ENCODE measurements at regions not wholly inside any gene's neighbourhood (a gene's known extent, or its start where the extent isn't known, plus 50 kb on each side); places are given as distances from the start of the nearest gene placed in this dataset.

GRCh38 chr9:95760791-95761190 is 114.7 kb upstream of the ERCC6L2 start (continued):
- TF ChIP-seq, protein P1, sequence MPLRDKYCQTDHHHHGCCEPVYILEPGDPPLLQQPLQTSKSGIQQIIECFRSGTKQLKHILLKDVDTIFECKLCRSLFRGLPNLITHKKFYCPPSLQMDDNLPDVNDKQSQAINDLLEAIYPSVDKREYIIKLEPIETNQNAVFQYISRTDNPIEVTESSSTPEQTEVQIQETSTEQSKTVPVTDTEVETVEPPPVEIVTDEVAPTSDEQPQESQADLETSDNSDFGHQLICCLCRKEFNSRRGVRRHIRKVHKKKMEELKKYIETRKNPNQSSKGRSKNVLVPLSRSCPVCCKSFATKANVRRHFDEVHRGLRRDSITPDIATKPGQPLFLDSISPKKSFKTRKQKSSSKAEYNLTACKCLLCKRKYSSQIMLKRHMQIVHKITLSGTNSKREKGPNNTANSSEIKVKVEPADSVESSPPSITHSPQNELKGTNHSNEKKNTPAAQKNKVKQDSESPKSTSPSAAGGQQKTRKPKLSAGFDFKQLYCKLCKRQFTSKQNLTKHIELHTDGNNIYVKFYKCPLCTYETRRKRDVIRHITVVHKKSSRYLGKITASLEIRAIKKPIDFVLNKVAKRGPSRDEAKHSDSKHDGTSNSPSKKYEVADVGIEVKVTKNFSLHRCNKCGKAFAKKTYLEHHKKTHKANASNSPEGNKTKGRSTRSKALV (CRISPR knock-in tag; IDR thresholded peaks at IDR 0.05) = no peak
- TF ChIP-seq HDAC6 (IDR thresholded peaks at IDR 0.05; ENCODE audit: low read depth, low read length) (no peak), ZNF749 (CRISPR knock-in tag; IDR thresholded peaks at IDR 0.05; ENCODE audit: borderline replicate concordance) (no peak), ZNF496 (CRISPR knock-in tag; IDR thresholded peaks at IDR 0.05; ENCODE audit: insufficient replicate concordance) (no peak)

GRCh38 chr9:95757439-95757838 is 118.1 kb upstream of the ERCC6L2 start:
- DNase-seq (ENCODE audit: low spot score) (no peak), ATAC-seq (no peak), FAIRE-seq (no peak)
- intact Hi-C loops (cut with micrococcal nuclease; ENCODE audit: unreplicated experiment) (no loop called here), in situ Hi-C loops (cut with HindIII; ENCODE audit: extremely low pct_ligation_motif_present, low pct_unique_long_range_greater_than_20kb) (no loop called here)
- H3K9ac ChIP-seq (ENCODE audit: insufficient read depth, low read depth, low read length) = no peak overlapping the region
- no peak overlapping the region for H3K4me2 ChIP-seq (ENCODE audit: low read depth, low read length)
- H3K36me3 ChIP-seq (replicated peaks in 1 of 2; ENCODE audit: control insufficient read depth in 1 of 2, insufficient read depth in 2 of 2, low read length in 2 of 2) = no peaks in the 10 kb centered on the region
- H3K4me1 ChIP-seq (ENCODE audit: insufficient read depth, low read length) = peaks cover 38% of the 10 kb centered on the region
- no TSS peak for BruUV-seq (replicated peaks)
- 57% methylated on average over 6 of the region's 6 CpGs for WGBS (ENCODE audit: low lambda C conversion rate)
- H3K4me3 ChIP-seq (replicated peaks in 1 of 3; ENCODE audit: insufficient read depth in 1 of 3, low read depth in 2 of 3, low read length in 3 of 3) = no peak overlapping the region
- no peaks in the 10 kb centered on the region for H4K20me1 ChIP-seq (ENCODE audit: insufficient read depth, low read length)
- H3K27me3 ChIP-seq (ENCODE audit: control insufficient read depth in 1 of 2, insufficient read depth in 2 of 2, low read length in 2 of 2) = peaks cover 0 to 3% of the 10 kb centered on the region in 2 experiments; a peak in 1 of 5 replicates
- no peaks in the 10 kb centered on the region for H3K79me2 ChIP-seq (ENCODE audit: insufficient read depth, low read length)
- POLR2A ChIA-PET = no interaction called here
- H2AFZ ChIP-seq (ENCODE audit: low read length) = no peak overlapping the region
- no peaks in the 10 kb centered on the region for H3K9me3 ChIP-seq (ENCODE audit: low read length)
- CTCF ChIA-PET (ENCODE audit: low intra/inter-chr PET ratio, low total read pairs) = no interaction called here
- H3K27ac ChIP-seq (ENCODE audit: extremely low read length, insufficient read depth, low read length) = no peak overlapping the region
- no peak for TF ChIP-seq ZSCAN20 (CRISPR knock-in tag; IDR thresholded peaks at IDR 0.05; ENCODE audit: borderline replicate concordance)
- no peak for TF ChIP-seq GMEB2 (CRISPR knock-in tag; IDR thresholded peaks at IDR 0.05; ENCODE audit: low read depth)
- no peak for TF ChIP-seq RXRB (CRISPR knock-in tag; IDR thresholded peaks at IDR 0.05; ENCODE audit: borderline replicate concordance)
- no peak for TF ChIP-seq ZFP62 (CRISPR knock-in tag; IDR thresholded peaks at IDR 0.05)
- TF ChIP-seq, protein P2, sequence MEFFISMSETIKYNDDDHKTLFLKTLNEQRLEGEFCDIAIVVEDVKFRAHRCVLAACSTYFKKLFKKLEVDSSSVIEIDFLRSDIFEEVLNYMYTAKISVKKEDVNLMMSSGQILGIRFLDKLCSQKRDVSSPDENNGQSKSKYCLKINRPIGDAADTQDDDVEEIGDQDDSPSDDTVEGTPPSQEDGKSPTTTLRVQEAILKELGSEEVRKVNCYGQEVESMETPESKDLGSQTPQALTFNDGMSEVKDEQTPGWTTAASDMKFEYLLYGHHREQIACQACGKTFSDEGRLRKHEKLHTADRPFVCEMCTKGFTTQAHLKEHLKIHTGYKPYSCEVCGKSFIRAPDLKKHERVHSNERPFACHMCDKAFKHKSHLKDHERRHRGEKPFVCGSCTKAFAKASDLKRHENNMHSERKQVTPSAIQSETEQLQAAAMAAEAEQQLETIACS (CRISPR knock-in tag; IDR thresholded peaks at IDR 0.05) = no peak
- TF ChIP-seq ARID4A (CRISPR knock-in tag; IDR thresholded peaks at IDR 0.05; ENCODE audit: borderline replicate concordance) = no peak

Measured in HepG2 (cell line).